Prostate gland (tissue), 2 donors: ENCODE measurements at regions not wholly inside any gene's neighbourhood (a gene's known extent, or its start where the extent isn't known, plus 50 kb on each side); places are given as distances from the start of the nearest gene placed in this dataset.

Experiments
- POLR2A ChIP-seq: fragments of 450-650 bp; IDR thresholded peaks from one replicate; pipeline ENCODE4 v1.6.1; 2016; ENCODE audit warnings: antibody characterized with exemption, mild to moderate bottlenecking
- POLR2AphosphoS5 ChIP-seq: sonication (generic); formaldehyde crosslinking; IDR thresholded peaks from one replicate; pipeline ENCODE4 v1.6.1; 2017; ENCODE audit warnings: antibody characterized with exemption
- TF ChIP-seq, protein P1 (sequence below), 4 experiments: fragments of 200-600 bp in 2 of 4; fragments of 450-650 bp in 2 of 4; sonication (generic) in 2 of 4; IDR thresholded peaks; 1 replicate in 3 of 4; 2 replicates in 1 of 4; pipeline ENCODE4 v1.5.1; 2016 to 2019; ENCODE audit warnings: antibody characterized with exemption in 4 of 4, mild to moderate bottlenecking in 2 of 4, moderate library complexity in 2 of 4

DNA sequence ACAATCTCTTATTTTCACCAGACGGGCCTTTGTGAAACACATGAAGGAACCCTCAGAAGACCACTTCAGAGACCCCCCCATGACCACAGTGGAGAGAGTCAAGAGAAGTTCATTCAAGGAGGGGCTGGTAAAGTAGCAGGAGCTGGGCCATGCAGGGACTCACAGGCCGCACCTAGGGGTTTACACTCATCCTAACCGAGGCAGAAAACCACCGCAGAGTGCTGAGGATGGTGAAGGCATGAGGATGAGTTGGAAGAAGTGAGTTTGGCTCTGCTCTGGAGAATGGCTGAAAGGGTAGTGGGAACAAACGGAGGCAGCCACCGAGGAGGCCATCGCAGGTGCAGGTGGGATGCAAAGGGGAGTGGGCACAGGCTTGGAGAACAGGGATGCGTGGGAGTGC is 1046.9 kb downstream of the UQCRFS1 start:
- TF ChIP-seq, protein P1, sequence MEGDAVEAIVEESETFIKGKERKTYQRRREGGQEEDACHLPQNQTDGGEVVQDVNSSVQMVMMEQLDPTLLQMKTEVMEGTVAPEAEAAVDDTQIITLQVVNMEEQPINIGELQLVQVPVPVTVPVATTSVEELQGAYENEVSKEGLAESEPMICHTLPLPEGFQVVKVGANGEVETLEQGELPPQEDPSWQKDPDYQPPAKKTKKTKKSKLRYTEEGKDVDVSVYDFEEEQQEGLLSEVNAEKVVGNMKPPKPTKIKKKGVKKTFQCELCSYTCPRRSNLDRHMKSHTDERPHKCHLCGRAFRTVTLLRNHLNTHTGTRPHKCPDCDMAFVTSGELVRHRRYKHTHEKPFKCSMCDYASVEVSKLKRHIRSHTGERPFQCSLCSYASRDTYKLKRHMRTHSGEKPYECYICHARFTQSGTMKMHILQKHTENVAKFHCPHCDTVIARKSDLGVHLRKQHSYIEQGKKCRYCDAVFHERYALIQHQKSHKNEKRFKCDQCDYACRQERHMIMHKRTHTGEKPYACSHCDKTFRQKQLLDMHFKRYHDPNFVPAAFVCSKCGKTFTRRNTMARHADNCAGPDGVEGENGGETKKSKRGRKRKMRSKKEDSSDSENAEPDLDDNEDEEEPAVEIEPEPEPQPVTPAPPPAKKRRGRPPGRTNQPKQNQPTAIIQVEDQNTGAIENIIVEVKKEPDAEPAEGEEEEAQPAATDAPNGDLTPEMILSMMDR (IDR thresholded peaks at IDR 0.05), result no peak
- no peak for TF ChIP-seq POLR2A
- no peak for TF ChIP-seq POLR2AphosphoS5
